ENCODE measurements at regions not wholly inside any gene's neighbourhood (a gene's known extent, or its start where the extent isn't known, plus 50 kb on each side); places are given as distances from the start of the nearest gene placed in this dataset.

- in situ Hi-C loops (cut with HindIII; ENCODE audit: low pct_ligation_motif_present, low pct_unique_long_range_greater_than_20kb, low sequenced_read_pairs) = no loop called here
- DNase-seq = no peak
Observed at GRCh38 chr7:86978808-86979506, 80.5 kb downstream of the ELAPOR2 start.

- no peak for DNase-seq
- in situ Hi-C loops (cut with HindIII; ENCODE audit: low pct_ligation_motif_present, low pct_unique_long_range_greater_than_20kb, low sequenced_read_pairs) = no loop called here
Observed at GRCh38 chr7:86976958-86977357, 82.5 kb downstream of the ELAPOR2 start.

- DNase-seq = no peak
- in situ Hi-C loops (cut with HindIII; ENCODE audit: low pct_ligation_motif_present, low pct_unique_long_range_greater_than_20kb, low sequenced_read_pairs) = no loop called here
Observed at GRCh38 chr7:86975914-86976313, 83.5 kb downstream of the ELAPOR2 start.

GRCh38 chr7:86975449-86975848 lies 84.0 kb downstream of the ELAPOR2 start:
- no peak for DNase-seq
- in situ Hi-C loops (cut with HindIII; ENCODE audit: low pct_ligation_motif_present, low pct_unique_long_range_greater_than_20kb, low sequenced_read_pairs) = no loop called here

GRCh38 chr7:86972072-86972471 lies 87.4 kb downstream of the ELAPOR2 start:
- in situ Hi-C loops (cut with HindIII; ENCODE audit: low pct_ligation_motif_present, low pct_unique_long_range_greater_than_20kb, low sequenced_read_pairs) = no loop called here
- no peak for DNase-seq

- no peak for DNase-seq
- in situ Hi-C loops (cut with HindIII; ENCODE audit: low pct_ligation_motif_present, low pct_unique_long_range_greater_than_20kb, low sequenced_read_pairs) = no loop called here
Observed at GRCh38 chr7:86970986-86971385, 88.5 kb downstream of the ELAPOR2 start.

- in situ Hi-C loops (cut with HindIII; ENCODE audit: low pct_ligation_motif_present, low pct_unique_long_range_greater_than_20kb, low sequenced_read_pairs) = no loop called here
- DNase-seq = no peak
Observed at GRCh38 chr7:86970547-86970946, 88.9 kb downstream of the ELAPOR2 start.

GRCh38 chr7:86969865-86970264 lies 89.6 kb downstream of the ELAPOR2 start:
- in situ Hi-C loops (cut with HindIII; ENCODE audit: low pct_ligation_motif_present, low pct_unique_long_range_greater_than_20kb, low sequenced_read_pairs) = no loop called here
- no peak for DNase-seq

GRCh38 chr7:86968618-86969017 lies 90.8 kb downstream of the ELAPOR2 start:
- no peak for DNase-seq
- in situ Hi-C loops (cut with HindIII; ENCODE audit: low pct_ligation_motif_present, low pct_unique_long_range_greater_than_20kb, low sequenced_read_pairs) = no loop called here

- no peak for DNase-seq
- in situ Hi-C loops (cut with HindIII; ENCODE audit: low pct_ligation_motif_present, low pct_unique_long_range_greater_than_20kb, low sequenced_read_pairs) = no loop called here
Observed at GRCh38 chr7:86966916-86967315, 92.5 kb downstream of the ELAPOR2 start.

GRCh38 chr7:86965727-86966120 lies 93.7 kb downstream of the ELAPOR2 start:
- DNase-seq = no peak
- in situ Hi-C loops (cut with HindIII; ENCODE audit: low pct_ligation_motif_present, low pct_unique_long_range_greater_than_20kb, low sequenced_read_pairs) = no loop called here

- DNase-seq = no peak
- in situ Hi-C loops (cut with HindIII; ENCODE audit: low pct_ligation_motif_present, low pct_unique_long_range_greater_than_20kb, low sequenced_read_pairs) = no loop called here
Observed at GRCh38 chr7:86964973-86965726, 94.3 kb downstream of the ELAPOR2 start.

GRCh38 chr7:86963599-86964230 lies 95.7 kb downstream of the ELAPOR2 start:
- DNase-seq = no peak
- in situ Hi-C loops (cut with HindIII; ENCODE audit: low pct_ligation_motif_present, low pct_unique_long_range_greater_than_20kb, low sequenced_read_pairs) = no loop called here

- in situ Hi-C loops (cut with HindIII; ENCODE audit: low pct_ligation_motif_present, low pct_unique_long_range_greater_than_20kb, low sequenced_read_pairs) = no loop called here
- no peak for DNase-seq
Observed at GRCh38 chr7:86962623-86963022, 96.8 kb downstream of the ELAPOR2 start.

- in situ Hi-C loops (cut with HindIII; ENCODE audit: low pct_ligation_motif_present, low pct_unique_long_range_greater_than_20kb, low sequenced_read_pairs) = no loop called here
Observed at GRCh38 chr7:86961686-86962085, 97.8 kb downstream of the ELAPOR2 start.

GRCh38 chr7:86958380-86958779 lies 101.1 kb downstream of the ELAPOR2 start:
- in situ Hi-C loops (cut with HindIII; ENCODE audit: low pct_ligation_motif_present, low pct_unique_long_range_greater_than_20kb, low sequenced_read_pairs) = no loop called here
- DNase-seq = no peak

More at GRCh38 chr7:86961686-86962085, 97.8 kb downstream of the ELAPOR2 start:
- no peak for DNase-seq

GRCh38 chr7:86956567-86956966 lies 102.9 kb downstream of the ELAPOR2 start:
- in situ Hi-C loops (cut with HindIII; ENCODE audit: low pct_ligation_motif_present, low pct_unique_long_range_greater_than_20kb, low sequenced_read_pairs) = no loop called here
- DNase-seq = no peak

- DNase-seq = no peak
- in situ Hi-C loops (cut with HindIII; ENCODE audit: low pct_ligation_motif_present, low pct_unique_long_range_greater_than_20kb, low sequenced_read_pairs) = no loop called here
Observed at GRCh38 chr7:86955895-86956503, 103.5 kb downstream of the ELAPOR2 start.

- in situ Hi-C loops (cut with HindIII; ENCODE audit: low pct_ligation_motif_present, low pct_unique_long_range_greater_than_20kb, low sequenced_read_pairs) = no loop called here
- DNase-seq = no peak
Observed at GRCh38 chr7:86954971-86955370, 104.5 kb downstream of the ELAPOR2 start.
